ENCODE measurements at regions not wholly inside any gene's neighbourhood (a gene's known extent, or its start where the extent isn't known, plus 50 kb on each side); places are given as distances from the start of the nearest gene placed in this dataset.

DNA sequence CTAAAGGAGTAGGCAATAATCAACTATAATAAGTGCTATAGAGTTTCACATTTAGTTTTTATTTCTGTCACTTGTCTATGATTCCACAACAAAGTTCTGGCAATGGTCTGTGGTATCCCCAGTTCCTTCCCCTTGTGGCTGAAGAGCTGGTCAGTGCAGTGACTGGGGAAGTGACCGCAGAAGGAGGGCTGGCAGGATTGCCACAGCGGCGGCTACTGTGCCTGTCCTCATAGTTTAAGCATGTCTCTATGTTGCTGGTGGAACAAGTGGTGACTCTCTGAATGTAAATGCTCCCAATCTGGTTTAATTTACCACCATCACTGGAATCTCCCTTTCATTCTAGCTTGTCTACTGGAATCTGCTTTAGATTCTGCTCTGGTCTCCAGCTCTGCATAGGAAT lies 170.6 kb upstream of the GK2 start:
- Histone ChIP-seq H3K27ac (ENCODE audit: control insufficient read depth, insufficient read depth) (no peak overlapping the region), H4K20me1 (ENCODE audit: control insufficient read depth, insufficient read depth) (no peaks in the 10 kb centered on the region), H3K4me3 (no peak overlapping the region), H2AFZ (ENCODE audit: control insufficient read depth, low read depth, low read length) (no peak overlapping the region), H3K79me2 (ENCODE audit: control insufficient read depth, insufficient read depth, low read length) (no peaks in the 10 kb centered on the region), H3K9ac (ENCODE audit: control insufficient read depth, insufficient read depth, low read length) (no peak overlapping the region), H3K9me3 (replicated peaks; ENCODE audit: control insufficient read depth, insufficient read depth, low read length) (no peaks in the 10 kb centered on the region), H3K36me3 (ENCODE audit: control insufficient read depth in 2 of 2, insufficient read depth in 2 of 2, low read length in 1 of 2) (no peaks in the 10 kb centered on the region), H3K27me3 (replicated peaks in 1 of 2; ENCODE audit: control insufficient read depth in 2 of 2, insufficient read depth in 2 of 2, low read length in 1 of 2) (no peaks in the 10 kb centered on the region), H3K4me1 (ENCODE audit: control insufficient read depth, insufficient read depth, low read length) (no peaks in the 10 kb centered on the region), H3K4me2 (ENCODE audit: control insufficient read depth, insufficient read depth) (no peak overlapping the region)
- CTCF ChIA-PET, result interaction anchor here (1.1 to 5.6 kb wide), 3 partner anchors 11 to 626 kb away, joined by 4 to 48 read pairs (median 24); no protein-coding TSS in a partner anchor
- in situ Hi-C loops (cut with MboI), result loop anchor here (10.0 kb wide), 1 partner anchor 624 kb away; no protein-coding TSS in a partner anchor
- intact Hi-C loops (cut with micrococcal nuclease; ENCODE audit: unreplicated experiment), result loop anchor here (5.0 to 10.0 kb wide), 2 partner anchors 334 to 626 kb away; no protein-coding TSS in a partner anchor
- WGBS (ENCODE audit: insufficient coverage, insufficient replicate concordance, low lambda C conversion rate, missing lambda C conversion rate), result 38% methylated on average over 3 of the region's 3 CpGs
- no TSS peak for BruUV-seq (replicated peaks)
- no peak for FAIRE-seq
- DNase-seq (ENCODE audit: low read depth, low spot score), result no peak
- RAD21 ChIA-PET (ENCODE audit: unreplicated experiment), result interaction anchor here (1.9 kb wide), 1 partner anchor 626 kb away, joined by 7 read pairs; no protein-coding TSS in a partner anchor
- no peak for ATAC-seq
- POLR2A ChIA-PET, result no interaction called here
- SMC1A ChIA-PET (ENCODE audit: uncharacterized antibody, unreplicated experiment), result interaction anchor here (0.8 to 1.7 kb wide), 4 partner anchors 12 to 637 kb away, joined by 3 to 9 read pairs (median 3); no protein-coding TSS in a partner anchor
- TF ChIP-seq MTA3 (IDR thresholded peaks at IDR 0.05; ENCODE audit: borderline replicate concordance, low read length), result no peak
- TF ChIP-seq ZBED1 (IDR thresholded peaks at IDR 0.05; ENCODE audit: borderline replicate concordance), result no peak
- no peak for TF ChIP-seq NRF1 (conservative IDR thresholded peaks at IDR 0.05; ENCODE audit: low read depth, low read length)
- no peak for TF ChIP-seq MYC (IDR thresholded peaks at IDR 0.05; ENCODE audit: insufficient read depth, insufficient read length, insufficient replicate concordance, low read length, severe bottlenecking)
- TF ChIP-seq NR2C1 (IDR thresholded peaks at IDR 0.05), result no peak
- TF ChIP-seq JUND (IDR thresholded peaks at IDR 0.05; ENCODE audit: low read depth, low read length), result no peak
- no peak for TF ChIP-seq CBX3 (IDR thresholded peaks at IDR 0.05; ENCODE audit: borderline replicate concordance, low read depth)
- no peak for TF ChIP-seq RFX5 (IDR thresholded peaks at IDR 0.05; ENCODE audit: low read depth, low read length)
- no peak for TF ChIP-seq BRCA1 (IDR thresholded peaks at IDR 0.05; ENCODE audit: low read depth, low read length)
- TF ChIP-seq EGR1 (IDR thresholded peaks at IDR 0.05; ENCODE audit: borderline replicate concordance in 1 of 2, low read depth in 2 of 2, low read length in 2 of 2), result no peak
- no peak for TF ChIP-seq ZNF207 (IDR thresholded peaks at IDR 0.05; ENCODE audit: borderline replicate concordance)
- TF ChIP-seq RELA (IDR thresholded peaks at IDR 0.05; ENCODE audit: borderline replicate concordance, partially characterized antibody), result no peak
